Activated T-helper 1 cell treated with anti-CD3 and anti-CD28 coated beads, Interleukin-12 subunit alpha, Interleukin-12 subunit beta, Interleukin-2, Interleukin-4 antibody, amounts not matched to agents 30 ng/mL and 10 ng/mL and 1 ng/mL, durations not matched to agents 14 hours and 24 hours and 36 hours (primary cell): ENCODE measurements at regions not wholly inside any gene's neighbourhood (a gene's known extent, or its start where the extent isn't known, plus 50 kb on each side); places are given as distances from the start of the nearest gene placed in this dataset.

ENCODE experiments used
- DNase-seq: peaks from one replicate; pipeline ENCODE4 v3.0.0; 2021; ENCODE audit warnings: low spot score
- H3K27ac Mint-ChIP-seq: one replicate; pipeline ENCODE4 v1.8.0; 2021; ENCODE audit warnings: mild to moderate bottlenecking, mixed read lengths
- H3K27me3 Mint-ChIP-seq: one replicate; pipeline ENCODE4 v1.8.0; 2022; ENCODE audit warnings: mild to moderate bottlenecking, moderate library complexity, mixed read lengths; ENCODE audit not compliant: insufficient read depth
- H3K36me3 Mint-ChIP-seq: one replicate; pipeline ENCODE4 v1.8.0; 2021; ENCODE audit warnings: low read depth, mixed read lengths
- H3K4me1 Mint-ChIP-seq: one replicate; pipeline ENCODE4 v1.8.0; 2021; ENCODE audit warnings: low read depth, mixed read lengths
- H3K4me3 Mint-ChIP-seq: one replicate; pipeline ENCODE4 v1.8.0; 2021; ENCODE audit warnings: mild to moderate bottlenecking, moderate library complexity, mixed read lengths
- H3K9me3 Mint-ChIP-seq: one replicate; pipeline ENCODE4 v1.8.0; 2021; ENCODE audit warnings: mixed read lengths
- intact Hi-C: fragments of 100-400 bp; cut with micrococcal nuclease; formaldehyde crosslinking; loops from one replicate; pipeline ENCODE4 v1.15.1; 2024

DNA sequence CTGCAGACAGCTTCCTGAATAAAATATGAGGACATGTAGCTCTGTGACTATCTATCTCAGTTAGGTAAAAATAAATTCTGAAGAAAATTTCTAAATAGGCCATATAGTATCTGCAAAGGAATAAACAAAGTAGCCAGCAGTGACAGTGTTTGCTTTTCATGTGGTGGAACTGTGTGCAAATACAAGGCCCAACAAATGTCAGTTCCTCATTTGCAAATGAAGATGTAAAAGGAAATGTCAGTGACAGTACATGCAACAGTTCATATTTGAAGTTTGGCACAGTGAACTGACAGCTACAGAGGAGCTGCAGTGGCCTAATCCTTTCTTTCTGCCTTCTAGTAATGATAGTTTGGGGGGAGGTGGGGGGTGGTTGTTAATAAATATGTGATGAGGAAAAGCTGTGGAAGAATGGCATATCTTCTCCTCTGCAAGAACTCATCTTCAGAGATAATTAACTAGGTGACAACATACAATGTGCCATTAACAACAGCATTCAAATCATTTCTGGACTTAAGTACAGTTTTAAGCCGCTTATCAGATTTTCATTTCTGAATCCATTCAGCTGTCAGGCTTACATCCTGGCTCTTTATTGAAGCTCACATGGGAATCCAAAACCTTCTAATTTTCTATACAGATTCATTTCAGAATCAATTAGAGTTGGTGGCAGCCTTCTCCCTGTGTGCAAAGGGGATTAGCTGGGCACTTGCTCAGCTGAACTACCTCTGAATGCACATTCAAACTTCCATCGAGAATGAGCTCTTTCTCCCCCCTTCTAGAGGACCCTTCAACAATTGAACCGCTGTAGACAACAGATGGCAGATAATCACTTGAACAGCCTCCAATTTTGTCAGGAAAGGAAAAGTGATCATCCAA is 1059.0 kb upstream of the EPHA7 start:
- H3K4me1 Mint-ChIP-seq = no peaks in the 10 kb centered on the region
- no peaks in the 10 kb centered on the region for H3K27me3 Mint-ChIP-seq
- DNase-seq = no peak
- no peaks in the 10 kb centered on the region for H3K9me3 Mint-ChIP-seq
- no peak overlapping the region for H3K4me3 Mint-ChIP-seq
- no peaks in the 10 kb centered on the region for H3K36me3 Mint-ChIP-seq
- intact Hi-C loops = no loop called here
- H3K27ac Mint-ChIP-seq = no peak overlapping the region

DNA sequence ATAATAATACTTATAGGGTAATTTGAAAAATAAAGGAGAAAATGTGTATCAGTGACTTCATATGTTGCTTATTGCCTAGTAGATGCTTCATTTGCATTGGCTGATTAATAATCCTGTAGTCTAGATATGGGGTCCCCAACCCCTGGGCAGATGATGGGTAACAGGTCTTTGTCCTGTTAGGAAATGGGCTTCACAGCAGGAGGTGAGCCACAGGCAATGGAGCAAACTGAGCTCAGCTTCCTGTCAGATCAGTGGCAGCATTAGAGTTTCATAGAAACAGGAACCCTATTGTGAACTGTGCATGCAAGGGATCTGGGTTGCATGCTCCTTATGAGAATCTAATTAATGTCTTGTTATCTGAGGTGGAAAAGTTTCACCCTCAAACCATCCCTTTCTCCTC is 1049.5 kb upstream of the EPHA7 start:
- no peaks in the 10 kb centered on the region for H3K36me3 Mint-ChIP-seq
- H3K27ac Mint-ChIP-seq = no peak overlapping the region
- no peaks in the 10 kb centered on the region for H3K27me3 Mint-ChIP-seq
- H3K9me3 Mint-ChIP-seq = no peaks in the 10 kb centered on the region
- H3K4me3 Mint-ChIP-seq = no peak overlapping the region
- intact Hi-C loops = no loop called here
- no peak for DNase-seq
- H3K4me1 Mint-ChIP-seq = no peaks in the 10 kb centered on the region

DNA sequence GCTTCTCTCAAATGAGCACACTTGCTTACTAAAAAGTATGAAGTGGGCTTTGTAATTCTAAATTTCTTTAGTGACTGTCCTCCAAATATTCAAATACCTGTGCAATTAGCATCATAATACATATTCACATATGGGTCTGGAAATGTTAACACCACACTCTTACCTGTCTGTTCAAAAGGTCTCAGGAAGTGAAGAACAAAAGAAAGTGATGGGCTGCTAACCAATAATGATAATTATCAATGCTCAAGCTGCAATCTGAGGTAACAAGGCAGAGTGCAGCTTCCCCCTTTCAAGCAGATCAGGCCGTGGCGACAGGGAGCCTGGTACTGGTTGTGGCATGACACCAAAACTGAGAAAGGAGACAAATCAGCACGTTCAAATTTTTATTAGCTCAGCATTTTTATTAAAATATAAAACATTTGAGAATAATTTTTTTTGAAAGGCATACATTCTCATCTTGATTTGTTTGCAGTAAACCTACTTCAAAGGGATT is 1044.7 kb upstream of the EPHA7 start:
- Mint-ChIP-seq H3K27me3 (no peaks in the 10 kb centered on the region), H3K36me3 (no peaks in the 10 kb centered on the region), H3K4me1 (no peaks in the 10 kb centered on the region), H3K4me3 (no peak overlapping the region), H3K27ac (no peak overlapping the region), H3K9me3 (no peaks in the 10 kb centered on the region)
- intact Hi-C loops = no loop called here
- DNase-seq = no peak

DNA sequence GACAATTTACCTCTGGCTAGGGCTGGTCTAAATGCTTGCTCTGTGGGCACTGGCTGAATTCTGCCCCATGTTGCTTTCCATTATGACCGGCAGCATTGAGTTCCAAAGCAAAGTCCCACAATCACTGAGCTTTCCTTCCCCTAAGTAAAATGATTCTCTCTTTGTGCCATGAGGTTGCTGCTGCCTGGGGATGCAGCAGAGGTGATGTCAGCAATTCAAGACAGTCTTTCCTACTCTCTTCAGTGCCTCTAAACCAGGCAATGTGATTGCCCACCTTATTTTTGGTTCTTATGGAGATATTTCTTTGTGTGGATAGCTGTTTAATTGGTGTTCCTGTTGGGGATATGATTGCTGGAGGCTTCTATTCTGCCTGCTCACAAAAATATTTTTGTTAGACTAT is 1043.9 kb upstream of the EPHA7 start:
- Mint-ChIP-seq H3K9me3 (no peaks in the 10 kb centered on the region), H3K27me3 (no peaks in the 10 kb centered on the region), H3K4me1 (no peaks in the 10 kb centered on the region), H3K36me3 (no peaks in the 10 kb centered on the region), H3K4me3 (no peak overlapping the region), H3K27ac (no peak overlapping the region)
- DNase-seq = no peak
- intact Hi-C loops = no loop called here

DNA sequence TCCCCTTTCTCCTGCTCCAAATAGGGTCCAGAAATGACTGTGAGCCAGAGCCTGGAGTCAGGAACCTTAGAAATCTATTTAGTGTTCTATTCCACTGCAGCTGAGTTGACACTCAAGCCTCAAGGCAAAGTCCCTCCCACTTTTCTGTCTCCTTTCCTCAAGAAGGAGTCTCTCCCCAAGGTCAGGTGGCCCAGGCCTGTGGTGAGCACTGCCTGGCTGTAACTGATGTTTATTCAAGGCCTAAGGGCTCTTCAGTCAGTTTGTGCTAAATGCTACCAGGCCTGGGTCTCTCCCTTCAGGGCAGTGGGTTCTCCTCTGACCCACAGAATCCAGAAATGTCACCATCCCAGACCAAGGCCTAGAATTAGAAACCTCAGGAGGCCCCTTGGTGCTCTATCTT is 1042.9 kb upstream of the EPHA7 start:
- Mint-ChIP-seq H3K4me1 (no peaks in the 10 kb centered on the region), H3K9me3 (no peaks in the 10 kb centered on the region), H3K4me3 (no peak overlapping the region), H3K36me3 (no peaks in the 10 kb centered on the region), H3K27me3 (no peaks in the 10 kb centered on the region), H3K27ac (no peak overlapping the region)
- DNase-seq = no peak
- intact Hi-C loops = no loop called here

DNA sequence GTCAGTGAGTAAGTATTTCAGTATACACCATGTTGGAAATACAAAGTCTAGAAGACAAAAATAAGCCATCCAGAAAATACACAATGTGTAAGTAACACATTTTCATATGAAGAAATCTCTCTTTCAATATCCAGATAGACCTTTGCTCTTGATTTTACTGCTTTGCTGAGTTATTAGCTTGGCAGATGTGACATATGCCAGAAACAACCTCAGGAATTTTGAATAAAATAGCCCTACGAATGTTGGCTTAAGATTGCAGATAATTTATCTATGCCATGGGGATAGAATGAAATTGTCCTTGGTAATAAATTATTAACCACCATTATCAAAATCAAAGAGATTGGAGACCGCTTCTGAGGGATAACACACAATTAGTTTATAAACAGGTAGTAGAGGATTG is 1036.9 kb upstream of the EPHA7 start:
- peaks cover 4% of the 10 kb centered on the region for H3K9me3 Mint-ChIP-seq
- H3K4me1 Mint-ChIP-seq = no peaks in the 10 kb centered on the region
- DNase-seq = no peak
- intact Hi-C loops = no loop called here
- H3K4me3 Mint-ChIP-seq = no peak overlapping the region
- H3K27ac Mint-ChIP-seq = no peak overlapping the region
- no peaks in the 10 kb centered on the region for H3K36me3 Mint-ChIP-seq
- H3K27me3 Mint-ChIP-seq = no peaks in the 10 kb centered on the region

DNA sequence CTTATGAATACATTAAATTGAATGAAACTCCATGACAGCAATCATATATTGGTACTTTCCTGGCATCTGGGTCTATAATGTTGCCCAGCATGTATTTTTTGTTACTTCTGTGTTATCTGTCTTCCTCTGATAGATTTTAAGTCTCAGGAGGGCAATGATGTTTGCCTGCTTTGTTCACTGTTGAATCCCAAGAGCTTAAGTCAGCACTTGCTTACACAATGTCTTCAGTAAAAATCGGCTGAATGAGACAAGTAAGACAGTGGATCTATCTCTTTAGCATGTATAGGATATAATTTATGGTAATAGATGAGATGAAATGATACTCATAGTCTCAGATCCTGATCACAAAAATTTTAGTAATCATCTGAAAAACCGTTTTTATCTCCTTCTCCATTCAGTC is 1034.9 kb upstream of the EPHA7 start:
- no peak for DNase-seq
- intact Hi-C loops = no loop called here
- Mint-ChIP-seq H3K27ac (no peak overlapping the region), H3K27me3 (no peaks in the 10 kb centered on the region), H3K9me3 (peaks cover 8% of the 10 kb centered on the region), H3K36me3 (no peaks in the 10 kb centered on the region), H3K4me1 (no peaks in the 10 kb centered on the region), H3K4me3 (no peak overlapping the region)

DNA sequence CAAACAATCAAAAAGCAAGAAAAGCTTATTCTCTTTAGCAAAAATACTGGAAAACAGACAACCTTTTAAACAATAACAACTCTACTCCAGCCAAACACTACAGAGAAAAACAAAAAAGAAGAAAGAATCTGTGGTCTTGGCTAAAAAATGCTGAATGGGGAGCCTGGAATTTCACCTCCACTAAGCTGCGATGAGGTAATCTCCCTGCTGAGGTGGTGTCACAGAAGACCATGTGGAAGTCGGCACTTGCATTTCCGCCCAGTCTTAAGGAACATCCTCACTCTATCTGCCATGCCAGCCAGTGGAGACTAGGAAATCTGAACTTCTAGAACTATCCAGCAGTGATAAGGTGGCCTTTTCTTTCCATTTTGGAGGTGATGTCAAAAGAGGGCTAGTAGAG is 1026.8 kb upstream of the EPHA7 start:
- H3K4me3 Mint-ChIP-seq = no peak overlapping the region
- no peak overlapping the region for H3K27ac Mint-ChIP-seq
- peaks cover 8% of the 10 kb centered on the region for H3K9me3 Mint-ChIP-seq
- H3K36me3 Mint-ChIP-seq = no peaks in the 10 kb centered on the region
- intact Hi-C loops = no loop called here
- no peaks in the 10 kb centered on the region for H3K27me3 Mint-ChIP-seq
- H3K4me1 Mint-ChIP-seq = no peaks in the 10 kb centered on the region
- no peak for DNase-seq

DNA sequence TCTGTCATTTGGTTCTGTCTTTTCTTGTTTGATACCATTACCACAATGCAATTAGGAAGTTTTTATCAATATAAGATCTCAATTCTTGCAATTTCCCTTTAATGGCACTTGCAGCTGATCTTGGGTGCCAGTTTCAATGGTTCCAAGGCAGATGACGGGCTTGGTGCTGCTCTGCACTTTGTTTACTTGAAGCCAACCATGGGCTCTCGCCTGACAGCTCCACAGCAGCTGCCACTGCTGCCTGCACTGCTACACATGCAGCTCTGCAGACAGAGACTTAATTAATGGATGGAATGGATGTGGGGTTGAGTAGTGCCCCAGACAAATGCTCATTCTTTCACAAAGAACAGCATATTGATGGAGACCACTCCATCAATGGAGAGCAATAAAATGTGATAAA is 1024.3 kb upstream of the EPHA7 start:
- no peak for DNase-seq
- H3K27me3 Mint-ChIP-seq = no peaks in the 10 kb centered on the region
- no peak overlapping the region for H3K27ac Mint-ChIP-seq
- H3K9me3 Mint-ChIP-seq = peaks cover 4% of the 10 kb centered on the region
- H3K4me1 Mint-ChIP-seq = no peaks in the 10 kb centered on the region
- no peak overlapping the region for H3K4me3 Mint-ChIP-seq
- no peaks in the 10 kb centered on the region for H3K36me3 Mint-ChIP-seq
- intact Hi-C loops = no loop called here

DNA sequence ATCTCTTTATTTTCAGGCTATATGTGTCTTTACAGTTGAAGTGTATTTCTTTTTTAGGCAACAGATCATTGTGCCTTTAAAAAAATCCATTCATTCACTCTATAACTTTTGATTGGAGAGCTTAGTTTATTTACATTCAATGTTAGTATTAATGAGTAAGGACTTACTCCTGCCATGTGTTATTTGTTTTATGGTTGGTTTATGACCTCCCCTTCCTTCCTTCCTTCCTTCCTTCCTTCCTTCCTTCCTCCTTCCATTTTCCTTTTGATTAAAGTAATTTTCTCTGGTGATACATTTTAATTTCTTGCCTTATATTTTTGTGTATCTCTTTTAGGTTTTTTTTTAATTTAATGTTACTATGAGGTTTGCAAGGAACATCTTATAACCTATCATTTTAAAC is 1005.3 kb upstream of the EPHA7 start:
- H3K36me3 Mint-ChIP-seq = no peaks in the 10 kb centered on the region
- H3K4me1 Mint-ChIP-seq = no peaks in the 10 kb centered on the region
- no peak overlapping the region for H3K4me3 Mint-ChIP-seq
- H3K27ac Mint-ChIP-seq = no peak overlapping the region
- intact Hi-C loops = no loop called here
- H3K27me3 Mint-ChIP-seq = no peaks in the 10 kb centered on the region
- peaks cover 15% of the 10 kb centered on the region for H3K9me3 Mint-ChIP-seq
- DNase-seq = no peak

DNA sequence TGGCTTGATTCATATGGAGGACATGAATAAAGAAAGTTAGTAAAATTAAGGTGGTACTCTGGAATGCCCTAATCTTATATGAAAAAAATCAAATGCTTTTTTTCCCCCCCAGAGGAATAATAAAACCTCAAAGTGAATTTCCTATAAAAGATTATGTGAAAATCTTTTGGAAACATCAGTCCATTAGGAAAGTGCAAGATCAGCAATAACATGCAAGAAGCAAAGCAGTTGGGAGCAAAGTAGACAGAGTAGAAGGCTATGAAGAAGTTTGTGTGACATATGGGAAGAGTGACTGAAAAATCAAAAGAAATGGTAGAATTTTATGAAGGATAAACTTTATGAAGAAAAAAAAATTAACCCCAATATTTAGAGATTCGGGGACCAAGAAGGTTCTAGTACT is 998.0 kb upstream of the EPHA7 start:
- no peaks in the 10 kb centered on the region for H3K9me3 Mint-ChIP-seq
- intact Hi-C loops = no loop called here
- no peaks in the 10 kb centered on the region for H3K36me3 Mint-ChIP-seq
- no peak for DNase-seq
- H3K27ac Mint-ChIP-seq = no peak overlapping the region
- H3K4me1 Mint-ChIP-seq = no peaks in the 10 kb centered on the region
- no peak overlapping the region for H3K4me3 Mint-ChIP-seq
- no peaks in the 10 kb centered on the region for H3K27me3 Mint-ChIP-seq

DNA sequence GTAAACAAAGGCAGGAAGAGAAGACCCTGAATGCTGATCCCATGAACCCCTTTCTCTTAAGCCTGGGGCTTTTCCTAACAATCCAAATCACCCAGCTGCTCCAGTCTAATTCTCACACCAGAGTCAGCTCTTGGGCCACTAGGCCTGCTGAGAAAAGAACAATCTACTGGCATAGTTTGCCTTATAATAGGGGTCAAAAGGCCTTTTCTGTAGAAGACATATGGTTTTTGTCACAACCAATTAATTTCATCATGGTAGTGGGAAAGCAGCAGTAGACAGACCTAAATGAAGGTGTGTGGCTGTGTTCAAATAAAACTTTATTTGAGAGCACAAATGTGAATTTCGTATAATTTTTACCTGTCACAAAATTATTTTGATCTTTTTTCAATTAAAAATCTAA is 994.7 kb upstream of the EPHA7 start:
- H3K27me3 Mint-ChIP-seq = no peaks in the 10 kb centered on the region
- no peak for DNase-seq
- intact Hi-C loops = no loop called here
- no peaks in the 10 kb centered on the region for H3K36me3 Mint-ChIP-seq
- no peak overlapping the region for H3K4me3 Mint-ChIP-seq
- H3K9me3 Mint-ChIP-seq = peaks cover 4% of the 10 kb centered on the region
- no peak overlapping the region for H3K27ac Mint-ChIP-seq
- H3K4me1 Mint-ChIP-seq = no peaks in the 10 kb centered on the region

DNA sequence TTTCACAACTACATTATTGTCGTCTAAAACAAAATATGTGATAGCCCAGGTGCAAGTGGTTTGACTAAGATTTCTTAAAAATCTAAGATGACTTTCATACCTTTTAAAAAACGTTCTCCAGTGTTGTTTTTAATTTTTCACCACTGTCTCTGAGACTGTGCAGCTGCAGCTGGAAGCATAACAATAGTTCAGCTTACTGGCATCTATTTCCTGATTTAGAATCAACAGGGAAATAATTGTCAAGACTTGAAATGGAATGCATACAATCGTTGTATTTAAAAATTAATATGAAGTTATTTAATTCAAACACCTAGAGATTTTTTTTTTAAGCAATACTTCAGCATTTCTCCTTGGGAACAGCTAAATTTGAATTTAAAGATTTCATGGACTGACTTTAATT is 982.0 kb upstream of the EPHA7 start:
- intact Hi-C loops = no loop called here
- Mint-ChIP-seq H3K4me3 (no peak overlapping the region), H3K9me3 (no peaks in the 10 kb centered on the region), H3K4me1 (no peaks in the 10 kb centered on the region), H3K27ac (no peak overlapping the region), H3K27me3 (no peaks in the 10 kb centered on the region), H3K36me3 (no peaks in the 10 kb centered on the region)
- no peak for DNase-seq

DNA sequence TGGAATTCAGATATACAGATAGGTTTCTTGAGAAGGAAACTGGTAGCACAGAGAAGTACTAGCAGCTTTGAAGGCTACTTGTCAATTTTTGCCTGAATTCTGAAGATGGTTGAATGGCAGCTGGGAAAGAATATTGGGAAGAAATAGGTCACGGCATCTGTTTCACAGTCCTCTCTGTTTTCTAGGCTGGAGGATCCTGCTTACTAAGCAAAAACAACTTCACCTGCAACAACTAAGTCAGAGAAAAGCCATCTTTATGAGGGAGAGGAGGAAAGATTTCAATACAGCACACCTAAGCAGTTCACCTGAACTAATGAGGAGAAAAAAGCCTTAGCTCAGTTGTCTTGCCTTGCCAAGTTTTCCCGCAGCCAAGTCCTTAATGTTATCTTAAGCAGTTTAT is 975.5 kb upstream of the EPHA7 start:
- no peak for DNase-seq
- no peaks in the 10 kb centered on the region for H3K36me3 Mint-ChIP-seq
- no peaks in the 10 kb centered on the region for H3K9me3 Mint-ChIP-seq
- intact Hi-C loops = no loop called here
- no peaks in the 10 kb centered on the region for H3K27me3 Mint-ChIP-seq
- no peak overlapping the region for H3K27ac Mint-ChIP-seq
- H3K4me3 Mint-ChIP-seq = no peak overlapping the region
- no peaks in the 10 kb centered on the region for H3K4me1 Mint-ChIP-seq
